GM12892 (cell line): ENCODE measurements at regions not wholly inside any gene's neighbourhood (a gene's known extent, or its start where the extent isn't known, plus 50 kb on each side); places are given as distances from the start of the nearest gene placed in this dataset.

Experiments used
- POLR2AphosphoS5 ChIP-seq: IDR thresholded peaks from 2 replicates; pipeline ENCODE4 v1.6.1; 2011; ENCODE audit warnings: low read depth, low read length, control low read depth
- TAF1 ChIP-seq: IDR thresholded peaks from 2 replicates; pipeline ENCODE4 v1.6.1; 2011; ENCODE audit warnings: low read depth, mild to moderate bottlenecking, control low read depth, low read length, borderline replicate concordance

DNA sequence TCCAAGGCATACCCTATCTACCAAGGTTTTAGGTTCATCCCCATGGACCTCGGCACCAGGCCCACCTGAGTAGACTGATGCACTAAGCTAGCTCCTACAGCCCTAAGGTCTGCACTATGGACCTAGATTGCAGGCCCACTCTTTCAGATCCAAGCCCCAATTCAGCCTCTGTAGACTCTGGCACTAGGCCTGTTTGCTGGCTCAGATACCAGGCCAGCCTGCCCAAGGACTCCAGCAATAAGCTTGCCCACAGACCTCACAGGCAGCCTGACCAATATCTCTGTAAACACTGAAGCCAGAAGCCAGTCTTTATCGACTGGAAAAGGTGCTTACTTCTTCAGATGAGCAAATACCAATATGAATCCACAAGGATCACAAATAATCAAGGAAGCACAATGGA is 411.3 kb downstream of the INSC start:
- TF ChIP-seq TAF1, result no peak
- no peak for TF ChIP-seq POLR2AphosphoS5
